HEK293 (cell line): ENCODE measurements at regions not wholly inside any gene's neighbourhood (a gene's known extent, or its start where the extent isn't known, plus 50 kb on each side); places are given as distances from the start of the nearest gene placed in this dataset.
"Not testable (repeated sequence)": the region's sequence is repeated elsewhere in the genome, so short reads cannot be mapped to it uniquely, and the experiment has no call there.

ENCODE experiments used
- CTCF ChIP-seq: fragments of 450-650 bp; formaldehyde crosslinking; IDR thresholded peaks from 2 replicates; pipeline ENCODE4 v1.5.1; 2016; ENCODE audit warnings: missing biosample characterization, missing genetic modification characterization
- PBX3 ChIP-seq: sonication (generic); formaldehyde crosslinking; IDR thresholded peaks from 2 replicates; pipeline ENCODE4 v1.8.1; 2022; ENCODE audit warnings: mild to moderate bottlenecking, moderate library complexity, missing genetic modification reagents
- REST ChIP-seq: fragments of 450-650 bp; formaldehyde crosslinking; IDR thresholded peaks from 2 replicates; pipeline ENCODE4 v1.5.1; 2016; ENCODE audit warnings: missing biosample characterization, missing genetic modification characterization

- TF ChIP-seq PBX3 (CRISPR knock-in tag); REST (tag by site-specific recombination); CTCF: not testable (repeated sequence)
Observed at GRCh38 chr16:21542075-21542474, 57.3 kb upstream of the METTL9 start.
